GM12801 (cell line): ENCODE measurements at regions not wholly inside any gene's neighbourhood (a gene's known extent, or its start where the extent isn't known, plus 50 kb on each side); places are given as distances from the start of the nearest gene placed in this dataset.

ENCODE experiments used
- TF ChIP-seq, protein P1 (sequence below): IDR thresholded peaks from one replicate; pipeline ENCODE4 v1.5.1; 2011; ENCODE audit warnings: control low read depth; ENCODE audit not compliant: insufficient read length; ENCODE audit errors: extremely low read depth

DNA sequence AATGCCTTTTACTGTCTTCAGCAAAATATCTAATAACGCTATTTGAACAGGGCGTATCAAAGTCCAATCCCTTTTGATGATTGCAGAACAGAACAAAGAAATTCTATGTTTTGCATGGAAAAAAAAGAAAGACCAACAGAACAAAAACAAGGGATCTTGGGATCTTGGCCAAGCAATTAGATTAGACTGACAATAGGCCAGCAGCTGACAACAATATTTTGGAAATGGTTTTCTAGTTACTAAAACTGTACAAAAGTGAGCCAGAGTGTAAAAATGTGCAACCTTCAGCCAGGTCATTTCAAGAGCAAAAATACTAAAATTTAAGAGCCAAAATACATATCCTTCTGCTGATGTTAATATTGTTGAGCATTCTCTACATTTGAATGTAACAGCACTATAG lies 716.5 kb upstream of the KCND2 start:
- TF ChIP-seq, protein P1, sequence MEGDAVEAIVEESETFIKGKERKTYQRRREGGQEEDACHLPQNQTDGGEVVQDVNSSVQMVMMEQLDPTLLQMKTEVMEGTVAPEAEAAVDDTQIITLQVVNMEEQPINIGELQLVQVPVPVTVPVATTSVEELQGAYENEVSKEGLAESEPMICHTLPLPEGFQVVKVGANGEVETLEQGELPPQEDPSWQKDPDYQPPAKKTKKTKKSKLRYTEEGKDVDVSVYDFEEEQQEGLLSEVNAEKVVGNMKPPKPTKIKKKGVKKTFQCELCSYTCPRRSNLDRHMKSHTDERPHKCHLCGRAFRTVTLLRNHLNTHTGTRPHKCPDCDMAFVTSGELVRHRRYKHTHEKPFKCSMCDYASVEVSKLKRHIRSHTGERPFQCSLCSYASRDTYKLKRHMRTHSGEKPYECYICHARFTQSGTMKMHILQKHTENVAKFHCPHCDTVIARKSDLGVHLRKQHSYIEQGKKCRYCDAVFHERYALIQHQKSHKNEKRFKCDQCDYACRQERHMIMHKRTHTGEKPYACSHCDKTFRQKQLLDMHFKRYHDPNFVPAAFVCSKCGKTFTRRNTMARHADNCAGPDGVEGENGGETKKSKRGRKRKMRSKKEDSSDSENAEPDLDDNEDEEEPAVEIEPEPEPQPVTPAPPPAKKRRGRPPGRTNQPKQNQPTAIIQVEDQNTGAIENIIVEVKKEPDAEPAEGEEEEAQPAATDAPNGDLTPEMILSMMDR: no peak

DNA sequence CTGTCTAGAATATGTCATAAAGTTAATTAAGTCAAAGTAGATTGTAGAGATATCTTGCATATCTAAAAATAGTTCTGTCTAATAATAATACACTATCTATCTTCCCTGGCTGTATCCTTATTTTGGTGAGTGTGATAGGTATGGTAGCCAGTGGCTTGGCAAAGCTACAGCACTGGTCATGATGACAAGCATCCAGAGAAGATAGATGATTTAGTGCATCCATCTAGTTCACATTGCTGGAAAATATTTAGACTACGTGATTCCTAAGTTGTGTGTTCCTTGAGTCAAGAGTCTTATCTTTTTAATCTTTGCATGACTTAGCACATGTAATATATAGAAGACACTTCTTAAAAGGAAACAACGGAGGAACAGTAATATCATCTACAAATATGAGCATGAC lies 711.2 kb upstream of the KCND2 start:
- TF ChIP-seq, protein P1: no peak

DNA sequence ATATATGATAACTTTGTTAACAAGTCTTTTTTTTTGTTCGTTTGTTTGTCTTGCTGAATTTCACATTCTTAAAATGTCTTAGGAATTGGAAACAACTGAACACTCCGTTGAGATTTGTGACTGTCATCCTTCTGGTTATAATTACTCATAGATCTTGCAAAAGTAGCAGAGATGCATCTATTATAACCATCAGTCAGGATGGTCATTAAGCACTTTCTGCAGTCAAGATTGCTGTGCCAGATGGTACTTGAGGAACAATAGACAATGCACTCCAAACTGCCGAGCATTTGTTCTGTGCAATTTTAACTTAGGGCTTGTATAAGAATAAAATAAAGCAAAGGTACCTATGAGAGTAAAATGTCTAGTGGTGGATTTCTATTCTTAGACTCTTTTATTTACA lies 710.1 kb upstream of the KCND2 start:
- TF ChIP-seq, protein P1: no peak

DNA sequence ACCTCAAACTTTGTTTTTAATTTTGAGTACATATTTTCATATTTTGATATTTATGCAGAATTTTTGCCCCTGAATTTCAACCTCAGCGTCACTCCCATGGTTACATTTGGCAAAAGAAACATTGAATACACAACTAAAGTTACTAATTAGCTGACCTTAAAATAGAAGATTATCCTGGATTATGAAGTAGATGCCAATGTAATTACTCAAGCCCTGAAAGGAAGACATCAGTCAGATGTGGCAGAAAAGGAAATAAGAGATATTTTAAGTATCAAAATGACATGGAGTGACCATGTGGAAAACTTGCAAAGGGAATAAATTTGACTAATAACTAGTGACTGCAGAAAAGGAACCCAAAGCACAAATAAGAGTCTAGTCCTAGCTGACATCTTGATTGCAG lies 701.3 kb upstream of the KCND2 start:
- TF ChIP-seq, protein P1: no peak

DNA sequence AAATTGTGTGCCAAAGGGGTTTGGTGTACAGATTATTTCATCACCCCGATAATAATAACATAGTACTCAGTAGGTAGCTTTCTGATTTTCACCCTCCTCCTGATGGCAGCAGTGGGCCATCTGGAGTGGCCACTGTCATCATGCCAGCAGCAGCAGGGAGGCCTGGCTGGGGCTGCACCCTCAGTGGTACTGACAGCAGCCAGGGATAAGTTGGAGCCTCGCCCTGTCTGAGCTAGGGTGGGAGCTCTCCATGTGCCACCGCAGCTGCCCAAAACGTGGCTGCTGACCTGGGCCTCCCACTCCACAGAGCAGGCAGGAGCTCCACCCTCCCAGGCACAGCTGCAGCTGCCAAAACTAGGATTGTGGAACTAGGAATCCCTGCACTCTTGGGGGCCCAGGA lies 700.8 kb upstream of the KCND2 start:
- TF ChIP-seq, protein P1: no peak

DNA sequence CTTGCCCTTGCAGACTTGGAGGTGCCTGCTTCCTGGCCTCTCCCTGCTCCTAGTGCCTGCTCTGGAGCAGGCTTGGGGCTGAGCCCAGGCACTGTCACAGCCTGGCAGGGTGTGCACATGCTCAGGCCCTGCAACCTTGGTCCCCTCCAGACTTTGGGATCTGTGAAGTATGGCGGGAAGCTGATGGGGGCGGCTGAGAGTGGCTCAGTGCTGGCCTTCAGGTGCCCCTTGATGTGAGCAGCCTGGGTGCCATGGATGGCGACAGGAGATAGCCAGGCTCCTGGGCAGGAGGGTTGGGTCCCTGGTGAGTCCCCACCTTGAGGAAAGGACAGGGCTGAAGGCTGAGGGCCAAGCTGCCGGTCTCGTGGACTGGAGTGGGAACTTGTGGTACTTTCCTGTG lies 700.4 kb upstream of the KCND2 start:
- TF ChIP-seq, protein P1: no peak

DNA sequence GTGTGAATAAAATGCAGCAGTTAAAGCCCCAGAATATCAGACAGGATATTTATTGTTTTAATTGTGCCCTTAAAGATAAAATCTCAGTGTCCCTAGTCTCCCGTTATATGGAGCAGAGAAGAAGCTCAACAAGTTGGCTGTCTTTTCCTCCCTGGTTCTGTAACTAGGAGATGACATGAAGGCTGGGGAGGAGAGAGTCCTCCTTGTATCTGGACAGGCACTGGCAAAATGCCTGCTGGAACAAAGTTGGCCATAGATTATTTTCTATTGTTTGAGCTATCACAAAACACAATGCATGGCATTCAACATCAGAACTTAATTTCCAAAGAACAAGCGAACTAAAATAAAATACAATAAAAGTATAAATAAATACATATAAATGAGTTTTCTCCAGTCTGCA lies 694.9 kb upstream of the KCND2 start:
- TF ChIP-seq, protein P1: no peak

DNA sequence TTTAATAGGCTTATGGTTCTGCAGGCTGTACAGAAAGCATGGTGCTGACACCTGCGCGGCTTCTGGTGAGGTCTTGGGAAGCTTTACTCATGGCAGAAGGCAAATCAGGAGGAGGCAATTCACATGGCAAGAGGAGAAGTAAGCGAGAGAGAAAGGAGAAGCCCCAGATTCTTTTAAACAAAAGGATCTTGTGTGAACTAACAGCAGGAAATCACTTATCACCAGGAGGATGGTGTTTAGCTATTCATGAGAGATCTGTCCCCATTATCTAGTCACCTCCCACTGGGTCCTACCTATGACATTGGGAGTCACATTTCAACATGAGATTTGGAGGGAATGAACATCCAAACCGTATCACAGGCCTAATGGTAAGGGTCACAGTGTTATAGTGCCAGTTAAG lies 678.0 kb upstream of the KCND2 start:
- TF ChIP-seq, protein P1: no peak
